ENCODE measurements at regions not wholly inside any gene's neighbourhood (a gene's known extent, or its start where the extent isn't known, plus 50 kb on each side); places are given as distances from the start of the nearest gene placed in this dataset.
A peak's percentile ranks its signal among the peaks of the same experiment; 100 is the strongest.

DNA sequence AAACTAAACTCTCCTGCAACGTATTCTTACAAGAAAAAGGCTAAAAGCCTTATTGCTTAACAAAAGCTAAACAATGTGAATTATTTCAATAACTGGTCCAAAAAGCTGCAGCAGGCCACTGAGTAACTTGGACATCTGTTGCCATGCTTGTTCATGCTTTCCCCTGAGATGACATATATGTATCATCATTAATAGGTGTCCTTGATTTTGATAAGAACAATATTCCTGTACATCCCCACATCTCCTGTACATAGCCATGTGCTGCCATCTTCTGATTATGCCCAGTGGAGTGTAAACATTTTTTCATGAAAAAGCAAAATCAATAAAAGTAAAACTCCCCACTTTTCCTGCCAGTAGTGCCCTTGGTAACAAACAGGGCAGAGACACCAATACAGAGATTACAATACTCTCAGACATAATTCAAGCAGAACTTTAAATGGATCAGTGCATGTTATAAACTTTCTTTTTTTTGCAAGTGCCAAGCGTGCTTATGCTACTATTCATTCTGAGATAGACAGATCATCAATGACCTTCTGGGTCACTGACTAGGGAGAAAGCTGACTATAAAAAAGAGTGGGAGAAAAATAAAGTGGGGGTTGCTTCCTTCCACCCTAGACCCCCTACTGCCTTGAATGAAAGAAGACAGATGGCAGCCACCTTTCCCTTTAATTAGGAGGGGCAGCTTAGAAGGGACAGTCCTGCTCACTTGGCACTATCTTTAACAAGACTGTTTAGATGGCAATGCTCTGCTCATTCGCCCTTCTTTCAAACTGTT lies 205.5 kb upstream of the KLF14 start:
- Histone ChIP-seq H3K4me1 (peaks cover 0 to 6% of the 10 kb centered on the region in 2 donors), H3K36me3 (no peaks in the 10 kb centered on the region), H3K4me3 (peak overlapping the region; percentile 2 to 52 (median 51)), H3K9me3 (no peaks in the 10 kb centered on the region), H3K27ac (peak overlapping the region; percentile 70 to 94), H3K27me3 (no peaks in the 10 kb centered on the region)
- TF ChIP-seq, protein P1, sequence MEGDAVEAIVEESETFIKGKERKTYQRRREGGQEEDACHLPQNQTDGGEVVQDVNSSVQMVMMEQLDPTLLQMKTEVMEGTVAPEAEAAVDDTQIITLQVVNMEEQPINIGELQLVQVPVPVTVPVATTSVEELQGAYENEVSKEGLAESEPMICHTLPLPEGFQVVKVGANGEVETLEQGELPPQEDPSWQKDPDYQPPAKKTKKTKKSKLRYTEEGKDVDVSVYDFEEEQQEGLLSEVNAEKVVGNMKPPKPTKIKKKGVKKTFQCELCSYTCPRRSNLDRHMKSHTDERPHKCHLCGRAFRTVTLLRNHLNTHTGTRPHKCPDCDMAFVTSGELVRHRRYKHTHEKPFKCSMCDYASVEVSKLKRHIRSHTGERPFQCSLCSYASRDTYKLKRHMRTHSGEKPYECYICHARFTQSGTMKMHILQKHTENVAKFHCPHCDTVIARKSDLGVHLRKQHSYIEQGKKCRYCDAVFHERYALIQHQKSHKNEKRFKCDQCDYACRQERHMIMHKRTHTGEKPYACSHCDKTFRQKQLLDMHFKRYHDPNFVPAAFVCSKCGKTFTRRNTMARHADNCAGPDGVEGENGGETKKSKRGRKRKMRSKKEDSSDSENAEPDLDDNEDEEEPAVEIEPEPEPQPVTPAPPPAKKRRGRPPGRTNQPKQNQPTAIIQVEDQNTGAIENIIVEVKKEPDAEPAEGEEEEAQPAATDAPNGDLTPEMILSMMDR (IDR thresholded peaks at IDR 0.05), result no peak
- TF ChIP-seq POLR2AphosphoS5 (IDR thresholded peaks at IDR 0.05) (no peak), POLR2A (IDR thresholded peaks at IDR 0.05) (no peak)
- DNase-seq (ENCODE audit: low spot score in 2 of 2), result no peak
- intact Hi-C loops (cut with DNase I; ENCODE audit: low total_unique reads), result loop anchor here (5.0 kb wide), 1 partner anchor 537 kb away; no protein-coding TSS in a partner anchor

GRCh38 chr7:130940326-130940725 lies 206.3 kb upstream of the KLF14 start:
- TF ChIP-seq, protein P1 (IDR thresholded peaks at IDR 0.05), result no peak
- TF ChIP-seq POLR2A (IDR thresholded peaks at IDR 0.05) (no peak), POLR2AphosphoS5 (IDR thresholded peaks at IDR 0.05) (no peak)
- Histone ChIP-seq H3K27me3 (no peaks in the 10 kb centered on the region), H3K4me1 (peaks cover 0 to 6% of the 10 kb centered on the region in 2 donors), H3K9me3 (no peaks in the 10 kb centered on the region), H3K27ac (peak overlapping the region; percentile 94), H3K4me3 (peak overlapping the region; percentile 33 to 65 (median 51)), H3K36me3 (no peaks in the 10 kb centered on the region)
- intact Hi-C loops (cut with DNase I; ENCODE audit: low total_unique reads), result no loop called here
- DNase-seq (ENCODE audit: low spot score in 2 of 2), result no peak

GRCh38 chr7:130940907-130941306 lies 206.9 kb upstream of the KLF14 start:
- intact Hi-C loops (cut with DNase I; ENCODE audit: low total_unique reads), result no loop called here
- H3K4me1 ChIP-seq, result peaks cover 0 to 6% of the 10 kb centered on the region in 2 donors
- TF ChIP-seq POLR2A (IDR thresholded peaks at IDR 0.05), result no peak
- TF ChIP-seq POLR2AphosphoS5 (IDR thresholded peaks at IDR 0.05), result no peak
- TF ChIP-seq, protein P1 (IDR thresholded peaks at IDR 0.05), result no peak
- no peaks in the 10 kb centered on the region for H3K36me3 ChIP-seq
- DNase-seq (ENCODE audit: low spot score in 2 of 2), result no peak
- no peaks in the 10 kb centered on the region for H3K27me3 ChIP-seq
- H3K27ac ChIP-seq, result peak overlapping the region; percentile 94
- H3K9me3 ChIP-seq, result no peaks in the 10 kb centered on the region
- peak overlapping the region; percentile 33 to 65 (median 51) for H3K4me3 ChIP-seq

DNA sequence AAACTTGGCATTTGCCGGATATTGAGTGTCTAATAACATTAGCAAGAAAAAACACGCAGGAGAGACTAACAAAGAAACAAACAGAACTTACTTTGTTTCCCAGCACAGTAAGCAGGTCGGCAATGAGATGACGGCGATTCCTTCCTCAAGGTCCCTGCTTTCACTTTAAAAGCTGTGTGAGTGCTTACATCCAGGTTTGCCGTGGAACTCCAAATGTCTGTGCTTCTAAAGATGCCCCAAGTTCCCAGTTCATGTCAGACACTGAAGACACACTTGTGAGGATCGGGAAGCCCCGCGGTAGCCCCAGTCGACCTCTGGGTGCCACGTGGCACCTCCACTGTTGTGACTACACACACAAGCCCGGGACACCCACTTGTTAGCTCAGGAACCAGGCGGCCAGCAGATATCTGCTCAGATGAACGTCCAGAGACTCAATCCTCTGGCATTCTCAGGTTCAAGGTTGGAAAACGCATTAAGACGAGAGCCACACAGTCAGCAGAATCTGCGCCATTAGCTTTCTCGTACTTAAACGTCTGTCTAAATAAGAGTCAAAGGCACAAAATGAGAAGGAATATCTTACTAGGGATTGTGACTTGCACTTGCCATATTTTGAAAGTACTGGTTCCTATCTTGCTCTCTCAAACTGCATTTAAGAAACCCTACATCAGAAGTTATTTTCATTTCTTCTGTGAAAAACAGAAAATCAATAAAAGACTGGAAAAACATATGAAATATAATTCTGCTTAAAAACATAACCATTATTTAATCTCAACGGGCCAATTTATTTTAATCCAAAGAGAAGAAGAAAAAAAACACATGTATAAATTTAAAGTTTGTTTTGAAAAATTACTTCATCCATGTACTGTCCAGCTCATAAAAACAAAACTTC lies 207.6 kb upstream of the KLF14 start:
- TF ChIP-seq POLR2A (IDR thresholded peaks at IDR 0.05), result no peak
- TF ChIP-seq, protein P1 (IDR thresholded peaks at IDR 0.05), result no peak
- peak; percentile 41 to 79 (median 53) for TF ChIP-seq POLR2AphosphoS5 (IDR thresholded peaks at IDR 0.05)
- H3K4me3 ChIP-seq, result peak overlapping the region; percentile 33 to 65 (median 51)
- H3K27me3 ChIP-seq, result no peaks in the 10 kb centered on the region
- H3K36me3 ChIP-seq, result no peaks in the 10 kb centered on the region
- peaks cover 0 to 6% of the 10 kb centered on the region in 2 donors for H3K4me1 ChIP-seq
- intact Hi-C loops (cut with DNase I; ENCODE audit: low total_unique reads), result no loop called here
- peak overlapping the region; percentile 94 for H3K27ac ChIP-seq
- H3K9me3 ChIP-seq, result no peaks in the 10 kb centered on the region
- peak in 1 of 2 donors; percentile 76 for DNase-seq (ENCODE audit: low spot score in 2 of 2)
